ENCODE measurements at regions not wholly inside any gene's neighbourhood (a gene's known extent, or its start where the extent isn't known, plus 50 kb on each side); places are given as distances from the start of the nearest gene placed in this dataset.

GRCh38 chr6:14831070-14831469, 414.8 kb upstream of the JARID2 start:
- TF ChIP-seq POLR2A (IDR thresholded peaks at IDR 0.05): no peak
- no peak for TF ChIP-seq CTCF (IDR thresholded peaks at IDR 0.05)
